Breast epithelium (tissue), 3 donors: ENCODE measurements at regions not wholly inside any gene's neighbourhood (a gene's known extent, or its start where the extent isn't known, plus 50 kb on each side); places are given as distances from the start of the nearest gene placed in this dataset.

Source experiments
- POLR2A ChIP-seq: fragments of 450-650 bp; IDR thresholded peaks from one replicate; pipeline ENCODE4 v1.6.1; 2016; ENCODE audit warnings: antibody characterized with exemption, mild to moderate bottlenecking, moderate library complexity
- POLR2AphosphoS5 ChIP-seq, 3 donors: sonication (generic); formaldehyde crosslinking; IDR thresholded peaks; one replicate each; pipeline ENCODE4 v1.6.1; 2017; ENCODE audit warnings: antibody characterized with exemption in 3 of 3
- TF ChIP-seq, protein P1 (sequence below), 3 donors: fragments of 450-650 bp; IDR thresholded peaks; one replicate each; pipeline ENCODE4 v1.5.1; 2016 to 2017; ENCODE audit warnings: antibody characterized with exemption in 3 of 3, mild to moderate bottlenecking in 3 of 3, moderate library complexity in 3 of 3

DNA sequence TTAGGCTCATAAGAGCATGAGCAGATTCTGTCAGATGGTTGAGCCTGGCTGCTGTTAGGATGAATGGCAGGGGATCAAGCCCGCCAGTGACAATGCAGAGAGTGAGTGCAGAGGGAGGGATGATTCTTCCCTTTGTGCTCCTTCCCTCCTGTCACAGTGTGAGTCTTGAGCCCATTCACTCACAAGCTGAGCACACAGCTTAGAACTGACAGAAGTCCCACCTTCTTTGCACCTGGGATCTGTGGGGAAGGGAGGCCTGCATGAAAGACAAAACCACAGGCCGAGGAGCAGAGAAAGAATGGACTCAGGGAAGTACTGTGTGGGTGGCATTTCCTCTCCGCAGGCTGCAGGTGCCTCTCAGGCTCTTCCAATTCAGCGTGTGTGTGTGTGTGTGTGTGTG, 160.6 kb downstream of the KCNA5 start:
- TF ChIP-seq, protein P1, sequence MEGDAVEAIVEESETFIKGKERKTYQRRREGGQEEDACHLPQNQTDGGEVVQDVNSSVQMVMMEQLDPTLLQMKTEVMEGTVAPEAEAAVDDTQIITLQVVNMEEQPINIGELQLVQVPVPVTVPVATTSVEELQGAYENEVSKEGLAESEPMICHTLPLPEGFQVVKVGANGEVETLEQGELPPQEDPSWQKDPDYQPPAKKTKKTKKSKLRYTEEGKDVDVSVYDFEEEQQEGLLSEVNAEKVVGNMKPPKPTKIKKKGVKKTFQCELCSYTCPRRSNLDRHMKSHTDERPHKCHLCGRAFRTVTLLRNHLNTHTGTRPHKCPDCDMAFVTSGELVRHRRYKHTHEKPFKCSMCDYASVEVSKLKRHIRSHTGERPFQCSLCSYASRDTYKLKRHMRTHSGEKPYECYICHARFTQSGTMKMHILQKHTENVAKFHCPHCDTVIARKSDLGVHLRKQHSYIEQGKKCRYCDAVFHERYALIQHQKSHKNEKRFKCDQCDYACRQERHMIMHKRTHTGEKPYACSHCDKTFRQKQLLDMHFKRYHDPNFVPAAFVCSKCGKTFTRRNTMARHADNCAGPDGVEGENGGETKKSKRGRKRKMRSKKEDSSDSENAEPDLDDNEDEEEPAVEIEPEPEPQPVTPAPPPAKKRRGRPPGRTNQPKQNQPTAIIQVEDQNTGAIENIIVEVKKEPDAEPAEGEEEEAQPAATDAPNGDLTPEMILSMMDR (IDR thresholded peaks at IDR 0.05), result no peak
- no peak for TF ChIP-seq POLR2A
- TF ChIP-seq POLR2AphosphoS5 (IDR thresholded peaks at IDR 0.05), result no peak
